Lower lobe of right lung (tissue), 2 donors: ENCODE measurements at regions not wholly inside any gene's neighbourhood (a gene's known extent, or its start where the extent isn't known, plus 50 kb on each side); places are given as distances from the start of the nearest gene placed in this dataset.

ENCODE experiments used
- ATAC-seq, 2 donors: fragments of 200-7000 bp; cut with Tn5 transposase; one replicate each; pipeline ENCODE4 v1.9.1; 2020 to 2022; ENCODE audit warnings: mild to moderate bottlenecking in 2 of 2, moderate library complexity in 2 of 2
- DNase-seq: peaks from one replicate; pipeline ENCODE4 v3.0.0-alpha.2; 2020
- H3K27ac ChIP-seq: fragments of 200-600 bp; one replicate; pipeline ENCODE4 v1.8.0; 2022
- H3K27me3 ChIP-seq: fragments of 200-600 bp; one replicate; pipeline ENCODE4 v1.8.0; 2022; ENCODE audit warnings: low read depth
- H3K36me3 ChIP-seq: fragments of 200-600 bp; one replicate; pipeline ENCODE4 v1.8.0; 2022; ENCODE audit warnings: mild to moderate bottlenecking
- H3K4me1 ChIP-seq: fragments of 200-600 bp; one replicate; pipeline ENCODE4 v1.8.0; 2022
- H3K4me3 ChIP-seq: fragments of 200-600 bp; one replicate; pipeline ENCODE4 v1.8.0; 2022; ENCODE audit warnings: mild to moderate bottlenecking
- H3K9me3 ChIP-seq: fragments of 200-600 bp; one replicate; pipeline ENCODE4 v1.8.0; 2022
- CTCF ChIP-seq: fragments of 200-600 bp; IDR thresholded peaks from one replicate; pipeline ENCODE4 v1.8.0; 2022; ENCODE audit warnings: antibody characterized with exemption, mild to moderate bottlenecking
- intact Hi-C: fragments of 100-400 bp; cut with DNase I; formaldehyde crosslinking; loops from one replicate; pipeline ENCODE4 v1.11.0; 2022
- donor health status: DM: no; HTN: yes; CAD: no; lungs with severe emphysema.

GRCh38 chr10:78310481-78311080, 276.9 kb downstream of the RPS24 start:
- Histone ChIP-seq H3K27me3 (no peaks in the 10 kb centered on the region), H3K36me3 (no peaks in the 10 kb centered on the region), H3K4me1 (no peaks in the 10 kb centered on the region), H3K4me3 (no peak overlapping the region), H3K9me3 (no peaks in the 10 kb centered on the region), H3K27ac (no peak overlapping the region)
- intact Hi-C loops: no loop called here
- DNase-seq (no peak), ATAC-seq (no peak)
- no peak for TF ChIP-seq CTCF

- no peak for ATAC-seq
- no peak for DNase-seq
- H3K36me3 ChIP-seq: no peaks in the 10 kb centered on the region
- peaks cover 10% of the 10 kb centered on the region for H3K4me1 ChIP-seq
- no peak overlapping the region for H3K4me3 ChIP-seq
- no peaks in the 10 kb centered on the region for H3K9me3 ChIP-seq
- TF ChIP-seq CTCF: no peak
- H3K27me3 ChIP-seq: no peaks in the 10 kb centered on the region
- intact Hi-C loops: no loop called here
- no peak overlapping the region for H3K27ac ChIP-seq
These were observed 278.8 kb downstream of the RPS24 start for GRCh38 chr10:78312197-78313047.

DNA sequence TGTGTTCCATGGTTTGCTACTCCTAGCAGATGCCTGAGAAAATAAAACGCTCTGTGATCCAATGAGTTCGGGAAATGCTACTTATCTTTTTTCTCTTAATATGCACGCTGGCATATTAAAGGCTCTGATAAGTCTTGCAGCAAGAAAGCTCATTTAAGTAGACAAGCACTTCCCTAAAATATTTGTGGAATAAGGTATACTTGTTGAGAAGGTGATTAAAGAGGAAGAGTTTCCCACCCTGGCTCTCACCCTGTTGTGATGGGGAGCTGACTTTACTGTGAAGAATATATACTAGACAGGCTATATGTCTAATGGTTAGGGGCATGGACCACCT, 279.4 kb downstream of the RPS24 start:
- H3K36me3 ChIP-seq: no peaks in the 10 kb centered on the region
- H3K9me3 ChIP-seq: no peaks in the 10 kb centered on the region
- no peaks in the 10 kb centered on the region for H3K27me3 ChIP-seq
- no peak for TF ChIP-seq CTCF
- H3K4me3 ChIP-seq: no peak overlapping the region
- H3K27ac ChIP-seq: no peak overlapping the region
- peaks cover 10% of the 10 kb centered on the region for H3K4me1 ChIP-seq
- ATAC-seq (no peak), DNase-seq (no peak)
- intact Hi-C loops: no loop called here

DNA sequence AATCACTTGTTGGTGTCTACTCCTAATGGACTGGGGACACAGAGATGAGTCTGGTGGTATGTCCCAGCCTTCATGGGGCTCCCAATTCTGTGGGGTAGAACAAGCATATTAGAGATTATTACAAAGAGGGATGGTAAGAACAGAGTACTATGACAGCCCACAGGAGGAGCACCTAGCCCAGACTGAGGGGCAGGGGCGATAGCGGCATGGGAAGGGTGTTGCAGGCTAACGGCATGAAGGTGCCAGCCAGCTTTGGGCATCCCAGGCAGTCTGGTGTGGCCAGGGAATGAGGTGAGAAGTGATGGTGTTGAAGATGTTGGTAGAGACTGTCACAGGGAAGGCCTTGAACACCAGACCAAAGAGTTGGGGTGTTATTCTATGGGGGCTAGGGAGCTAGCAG, 280.0 kb downstream of the RPS24 start:
- no peak for TF ChIP-seq CTCF
- H3K27ac ChIP-seq: no peak overlapping the region

DNA sequence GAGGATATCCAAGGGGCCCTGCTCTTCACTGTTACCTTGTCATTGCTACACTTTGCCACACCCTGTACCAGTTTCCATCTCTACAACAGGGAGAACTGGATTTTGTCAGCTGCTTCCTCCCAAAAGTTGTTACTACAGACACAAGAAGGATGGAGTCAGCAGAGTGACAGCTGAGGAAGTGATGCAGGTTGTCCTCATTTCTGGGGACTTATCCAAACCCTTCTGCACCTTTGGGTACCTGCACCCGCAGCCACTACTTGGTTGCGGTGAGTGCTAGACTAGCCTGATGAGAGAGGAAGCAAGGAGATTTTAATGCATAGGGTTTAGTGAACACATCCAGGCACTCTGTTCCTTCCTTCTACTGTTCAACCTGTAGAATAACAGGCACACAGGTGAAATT, 281.0 kb downstream of the RPS24 start:
- no peak overlapping the region for H3K27ac ChIP-seq
- no peak overlapping the region for H3K4me3 ChIP-seq
- ATAC-seq: no peak
- H3K36me3 ChIP-seq: no peaks in the 10 kb centered on the region
- H3K27me3 ChIP-seq: no peaks in the 10 kb centered on the region
- no peak for DNase-seq
- intact Hi-C loops: no loop called here
- no peaks in the 10 kb centered on the region for H3K9me3 ChIP-seq
- no peak for TF ChIP-seq CTCF
- H3K4me1 ChIP-seq: peaks cover 10% of the 10 kb centered on the region

More for the DNA sequence above, 280.0 kb downstream of the RPS24 start:
- peaks cover 10% of the 10 kb centered on the region for H3K4me1 ChIP-seq
- intact Hi-C loops: no loop called here
- no peak for ATAC-seq
- no peaks in the 10 kb centered on the region for H3K36me3 ChIP-seq
- no peaks in the 10 kb centered on the region for H3K9me3 ChIP-seq
- H3K4me3 ChIP-seq: no peak overlapping the region
- no peak for DNase-seq
- no peaks in the 10 kb centered on the region for H3K27me3 ChIP-seq
